ENCODE measurements at regions not wholly inside any gene's neighbourhood (a gene's known extent, or its start where the extent isn't known, plus 50 kb on each side); places are given as distances from the start of the nearest gene placed in this dataset.

- DNase-seq: no peak
Observed at GRCh38 chr11:128407962-128408361, 179.4 kb downstream of the ETS1 start.

- no peak for DNase-seq
Observed at GRCh38 chr11:128405714-128406662, 181.4 kb downstream of the ETS1 start.

GRCh38 chr11:128405112-128405511 is 182.2 kb downstream of the ETS1 start:
- no peak for DNase-seq

- DNase-seq: no peak
Observed at GRCh38 chr11:128404437-128404836, 182.9 kb downstream of the ETS1 start.

GRCh38 chr11:128400382-128401203 is 186.8 kb downstream of the ETS1 start:
- no peak for DNase-seq

- DNase-seq: no peak
Observed at GRCh38 chr11:128399251-128400121, 187.9 kb downstream of the ETS1 start.

GRCh38 chr11:128398517-128399250 is 188.7 kb downstream of the ETS1 start:
- DNase-seq: no peak

GRCh38 chr11:128397362-128397761 is 190.0 kb downstream of the ETS1 start:
- DNase-seq: no peak

- DNase-seq: no peak
Observed at GRCh38 chr11:128394431-128395089, 192.8 kb downstream of the ETS1 start.

- DNase-seq: no peak
Observed at GRCh38 chr11:128392259-128392658, 195.1 kb downstream of the ETS1 start.

GRCh38 chr11:128391811-128392210 is 195.5 kb downstream of the ETS1 start:
- no peak for DNase-seq

- DNase-seq: no peak
Observed at GRCh38 chr11:128390246-128390645, 197.1 kb downstream of the ETS1 start.

- DNase-seq: no peak
Observed at GRCh38 chr11:128389461-128389976, 197.8 kb downstream of the ETS1 start.

GRCh38 chr11:128388206-128388815 is 199.0 kb downstream of the ETS1 start:
- no peak for DNase-seq

- no peak for DNase-seq
Observed at GRCh38 chr11:128379587-128380580, 207.5 kb downstream of the ETS1 start.

GRCh38 chr11:128375961-128376360 is 211.4 kb downstream of the ETS1 start:
- DNase-seq: no peak

GRCh38 chr11:128374026-128374425 is 213.3 kb downstream of the ETS1 start:
- DNase-seq: no peak

GRCh38 chr11:128372977-128373376 is 214.4 kb downstream of the ETS1 start:
- no peak for DNase-seq

GRCh38 chr11:128367573-128367972 is 219.8 kb downstream of the ETS1 start:
- no peak for DNase-seq

GRCh38 chr11:128365044-128365443 is 222.3 kb downstream of the ETS1 start:
- no peak for DNase-seq
